Memory B cell (primary cell): ENCODE measurements at regions not wholly inside any gene's neighbourhood (a gene's known extent, or its start where the extent isn't known, plus 50 kb on each side); places are given as distances from the start of the nearest gene placed in this dataset.

Experiments
- ATAC-seq: fragments of 150-1000 bp; cut with Tn5 transposase; 2 replicates; pipeline ENCODE4 v1.10.0; 2021; ENCODE audit warnings: low read depth, mild to moderate bottlenecking, moderate library complexity
- DNase-seq, 2 donors: peaks; one replicate each; pipeline ENCODE4 v3.0.0; 2022; ENCODE audit warnings: low spot score in 2 of 2
- H3K27ac Mint-ChIP-seq: one replicate; pipeline ENCODE4 v1.8.0; 2022; ENCODE audit warnings: mild to moderate bottlenecking, moderate library complexity, mixed read lengths
- H3K27me3 Mint-ChIP-seq: one replicate; pipeline ENCODE4 v1.8.0; 2022; ENCODE audit warnings: mixed read lengths
- H3K36me3 Mint-ChIP-seq: one replicate; pipeline ENCODE4 v1.8.0; 2022; ENCODE audit warnings: mild to moderate bottlenecking, mixed read lengths
- H3K4me1 Mint-ChIP-seq: one replicate; pipeline ENCODE4 v1.8.0; 2022; ENCODE audit warnings: mixed read lengths
- H3K4me3 Mint-ChIP-seq: one replicate; pipeline ENCODE4 v1.8.0; 2022; ENCODE audit warnings: mild to moderate bottlenecking, moderate library complexity, mixed read lengths
- H3K9me3 Mint-ChIP-seq: one replicate; pipeline ENCODE4 v1.8.0; 2022; ENCODE audit warnings: mixed read lengths

DNA sequence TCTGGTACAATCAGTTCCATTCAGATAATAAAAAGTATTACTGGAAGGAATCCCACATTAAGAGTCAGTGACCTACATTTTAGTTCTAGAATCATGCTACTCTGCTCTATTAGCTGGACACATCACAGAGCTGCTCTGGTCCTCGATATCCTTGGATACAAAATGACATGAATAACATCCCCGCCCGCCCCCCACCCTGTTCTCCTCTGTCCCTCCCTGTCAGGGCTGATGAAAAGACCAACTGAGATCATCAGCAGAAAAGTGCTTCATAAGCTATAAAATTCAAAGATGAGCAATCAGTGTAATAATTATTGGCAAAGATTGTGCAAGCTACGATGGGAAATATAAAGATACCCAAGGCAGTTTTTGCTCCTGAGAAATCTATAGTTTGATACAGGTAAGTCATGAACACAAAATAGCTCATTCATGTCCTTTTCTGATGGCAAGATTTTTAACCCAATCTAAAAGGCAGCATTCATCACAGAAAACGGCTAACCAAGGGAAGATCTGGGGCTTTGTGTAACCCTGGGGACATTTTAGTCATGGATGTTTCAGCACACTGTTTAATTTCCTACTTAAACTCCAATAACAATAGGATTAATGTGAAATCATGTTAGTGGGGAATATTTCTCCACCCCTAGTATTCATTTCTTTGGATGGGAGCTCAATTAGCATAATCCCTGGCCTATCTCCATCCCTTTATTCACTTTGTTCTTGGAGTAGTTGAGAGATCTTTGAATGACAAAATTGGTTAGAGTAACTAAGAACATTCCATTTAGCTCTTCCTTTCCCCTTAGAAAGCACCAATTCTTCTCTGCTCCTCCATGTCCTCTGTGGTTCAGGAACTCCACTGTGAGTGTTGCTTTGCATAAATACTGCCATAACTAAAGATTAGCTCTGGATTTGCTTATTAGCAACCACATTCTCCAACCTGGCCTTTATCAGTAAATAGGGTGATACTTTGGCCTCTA is 459.4 kb upstream of the GRIA1 start:
- H3K9me3 Mint-ChIP-seq = no peaks in the 10 kb centered on the region
- DNase-seq (no peak), ATAC-seq (no peak)
- no peaks in the 10 kb centered on the region for H3K36me3 Mint-ChIP-seq
- H3K27me3 Mint-ChIP-seq = no peaks in the 10 kb centered on the region
- no peaks in the 10 kb centered on the region for H3K4me1 Mint-ChIP-seq
- H3K27ac Mint-ChIP-seq = no peak overlapping the region
- no peak overlapping the region for H3K4me3 Mint-ChIP-seq

DNA sequence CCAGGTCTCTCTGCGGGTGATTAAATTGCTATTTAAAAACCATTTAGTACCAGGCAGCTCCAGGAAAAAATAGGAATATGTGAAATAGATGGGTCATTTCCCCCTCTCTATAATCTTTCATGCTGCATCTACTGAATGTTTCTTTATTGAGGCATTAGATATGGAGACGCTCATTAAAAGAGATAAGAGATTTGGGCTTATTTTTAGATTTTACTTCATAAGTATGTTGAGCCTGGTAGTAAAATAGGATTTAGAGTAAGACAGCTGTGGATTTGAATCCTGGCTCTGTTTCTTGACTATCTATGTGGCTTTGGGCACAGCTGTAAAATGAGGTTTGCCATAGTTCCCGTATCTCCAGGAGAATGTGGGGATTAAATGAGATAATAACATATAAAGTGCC is 451.0 kb upstream of the GRIA1 start:
- ATAC-seq (no peak), DNase-seq (no peak)
- Mint-ChIP-seq H3K36me3 (no peaks in the 10 kb centered on the region), H3K9me3 (peaks cover 10% of the 10 kb centered on the region), H3K4me3 (no peak overlapping the region), H3K4me1 (no peaks in the 10 kb centered on the region), H3K27me3 (no peaks in the 10 kb centered on the region), H3K27ac (no peak overlapping the region)

DNA sequence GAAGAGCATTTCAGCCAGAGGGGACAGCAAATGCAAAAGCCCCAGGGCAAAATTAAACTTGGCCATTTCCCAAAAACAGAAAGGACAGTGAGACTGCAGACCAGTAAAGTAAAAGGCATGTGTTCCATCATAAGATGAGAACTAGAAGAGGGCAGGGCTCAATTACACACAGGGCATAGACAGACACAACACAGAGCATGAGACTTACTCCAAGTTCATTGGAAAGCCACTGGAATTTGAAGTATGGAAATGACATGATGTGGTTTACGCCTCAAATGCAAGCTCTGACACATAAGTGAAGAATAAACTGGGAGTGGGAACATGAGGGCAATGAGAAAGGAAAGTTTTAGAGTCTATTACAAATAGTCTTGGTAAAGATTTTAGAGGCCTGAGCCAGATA is 446.6 kb upstream of the GRIA1 start:
- no peak overlapping the region for H3K4me3 Mint-ChIP-seq
- no peak overlapping the region for H3K27ac Mint-ChIP-seq
- H3K27me3 Mint-ChIP-seq = no peaks in the 10 kb centered on the region
- no peaks in the 10 kb centered on the region for H3K36me3 Mint-ChIP-seq
- ATAC-seq (no peak), DNase-seq (no peak)
- peaks cover 11% of the 10 kb centered on the region for H3K9me3 Mint-ChIP-seq
- H3K4me1 Mint-ChIP-seq = no peaks in the 10 kb centered on the region

DNA sequence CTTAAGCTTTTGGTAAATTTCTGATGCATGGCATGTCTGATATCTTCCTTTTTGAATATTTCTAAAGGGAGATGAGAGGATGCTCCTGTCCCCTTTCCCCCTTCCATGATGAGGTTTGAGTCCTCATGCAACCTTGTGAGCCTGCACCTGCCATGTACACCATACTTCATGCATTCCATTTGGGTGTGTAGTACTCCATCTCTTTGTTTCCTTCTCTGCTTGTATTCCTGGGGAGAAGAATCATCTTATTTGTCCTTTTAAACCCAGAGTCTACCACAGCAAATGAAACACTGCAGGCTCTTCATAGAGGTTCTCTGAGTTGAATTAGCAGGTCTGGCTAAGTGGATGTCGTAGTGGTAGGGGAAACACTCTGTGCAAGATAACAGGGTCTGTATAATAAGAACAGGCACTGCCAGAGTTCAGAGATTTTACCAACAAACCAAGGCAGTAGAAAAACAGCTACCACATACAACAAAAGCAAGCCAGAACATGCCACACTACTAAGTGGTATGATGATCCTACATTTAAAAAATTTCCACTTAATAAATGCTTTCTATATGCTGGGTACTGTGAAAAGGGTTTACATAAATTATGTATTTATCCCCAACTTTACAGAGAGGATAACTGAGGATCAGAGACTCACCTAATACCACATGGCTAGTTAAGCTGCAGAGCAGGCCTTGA is 439.8 kb upstream of the GRIA1 start:
- Mint-ChIP-seq H3K9me3 (peaks cover 8% of the 10 kb centered on the region), H3K4me1 (no peaks in the 10 kb centered on the region), H3K36me3 (no peaks in the 10 kb centered on the region), H3K4me3 (no peak overlapping the region), H3K27me3 (no peaks in the 10 kb centered on the region), H3K27ac (no peak overlapping the region)
- DNase-seq = no peak
- ATAC-seq = no peak

- Mint-ChIP-seq H3K4me1 (no peaks in the 10 kb centered on the region), H3K36me3 (no peaks in the 10 kb centered on the region), H3K27ac (no peak overlapping the region), H3K4me3 (no peak overlapping the region), H3K27me3 (no peaks in the 10 kb centered on the region), H3K9me3 (peaks cover 1% of the 10 kb centered on the region)
- no peak for DNase-seq
- ATAC-seq = no peak
These were observed 424.2 kb upstream of the GRIA1 start for GRCh38 chr5:153066281-153066680.

- H3K27me3 Mint-ChIP-seq = no peaks in the 10 kb centered on the region
- peaks cover 1% of the 10 kb centered on the region for H3K9me3 Mint-ChIP-seq
- DNase-seq (no peak), ATAC-seq (no peak)
- H3K4me1 Mint-ChIP-seq = no peaks in the 10 kb centered on the region
- H3K4me3 Mint-ChIP-seq = no peak overlapping the region
- H3K27ac Mint-ChIP-seq = no peak overlapping the region
- H3K36me3 Mint-ChIP-seq = no peaks in the 10 kb centered on the region
These were observed 422.6 kb upstream of the GRIA1 start for GRCh38 chr5:153067869-153068268.

DNA sequence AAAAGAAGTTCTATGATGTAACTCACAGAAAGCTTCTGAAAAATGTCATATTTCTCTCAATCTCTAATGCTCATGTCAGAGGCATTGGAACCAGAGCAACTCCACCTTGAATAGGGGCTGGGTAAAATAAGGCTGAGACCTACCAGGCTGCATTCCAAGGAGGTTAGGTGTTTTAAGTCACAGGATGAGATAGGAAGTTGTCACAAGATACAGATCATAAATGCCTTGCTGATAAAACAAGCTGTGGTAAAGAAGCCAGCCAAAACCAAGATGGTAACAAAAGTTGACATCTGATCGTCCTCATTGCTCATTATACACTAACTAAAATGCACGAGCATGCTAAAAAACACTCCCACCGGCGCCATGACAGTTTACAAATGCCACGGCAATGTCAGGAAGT is 411.1 kb upstream of the GRIA1 start:
- no peak for ATAC-seq
- H3K27me3 Mint-ChIP-seq = no peaks in the 10 kb centered on the region
- no peak overlapping the region for H3K4me3 Mint-ChIP-seq
- H3K9me3 Mint-ChIP-seq = peaks cover 2% of the 10 kb centered on the region
- no peak overlapping the region for H3K27ac Mint-ChIP-seq
- no peaks in the 10 kb centered on the region for H3K4me1 Mint-ChIP-seq
- no peak for DNase-seq
- H3K36me3 Mint-ChIP-seq = no peaks in the 10 kb centered on the region

GRCh38 chr5:153080940-153081339 is 409.5 kb upstream of the GRIA1 start:
- Mint-ChIP-seq H3K9me3 (peaks cover 2% of the 10 kb centered on the region), H3K27ac (no peak overlapping the region)
- ATAC-seq = no peak

GRCh38 chr5:153081385-153081784 is 409.1 kb upstream of the GRIA1 start:
- Mint-ChIP-seq H3K4me1 (no peaks in the 10 kb centered on the region), H3K27me3 (no peaks in the 10 kb centered on the region), H3K27ac (no peak overlapping the region), H3K36me3 (no peaks in the 10 kb centered on the region), H3K9me3 (peaks cover 2% of the 10 kb centered on the region), H3K4me3 (no peak overlapping the region)
- ATAC-seq (no peak), DNase-seq (no peak)

More at GRCh38 chr5:153080940-153081339, 409.5 kb upstream of the GRIA1 start:
- DNase-seq = no peak
- no peaks in the 10 kb centered on the region for H3K27me3 Mint-ChIP-seq
- no peak overlapping the region for H3K4me3 Mint-ChIP-seq
- no peaks in the 10 kb centered on the region for H3K4me1 Mint-ChIP-seq
- no peaks in the 10 kb centered on the region for H3K36me3 Mint-ChIP-seq

DNA sequence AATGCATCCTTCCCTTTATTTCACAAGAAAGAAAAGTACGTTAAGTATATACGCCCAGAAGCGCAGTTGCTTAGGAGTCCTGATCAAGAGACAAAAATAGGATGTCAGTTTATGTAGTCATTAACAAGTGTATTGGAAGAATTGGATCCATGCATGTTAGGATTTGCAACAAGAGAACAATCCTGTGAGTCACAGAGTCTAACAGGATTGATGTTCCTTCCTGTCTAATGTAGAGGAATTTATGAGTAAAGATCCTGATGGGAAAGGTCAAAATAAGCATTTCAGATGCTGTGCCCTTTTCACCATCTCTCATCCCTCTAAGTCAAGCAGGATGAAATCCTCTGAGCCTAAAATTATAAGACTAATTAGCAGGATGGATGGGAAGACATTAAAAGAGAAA is 406.0 kb upstream of the GRIA1 start:
- no peak for ATAC-seq
- DNase-seq = no peak
- Mint-ChIP-seq H3K36me3 (no peaks in the 10 kb centered on the region), H3K4me1 (no peaks in the 10 kb centered on the region), H3K27me3 (no peaks in the 10 kb centered on the region), H3K9me3 (peaks cover 2% of the 10 kb centered on the region), H3K4me3 (no peak overlapping the region), H3K27ac (no peak overlapping the region)

DNA sequence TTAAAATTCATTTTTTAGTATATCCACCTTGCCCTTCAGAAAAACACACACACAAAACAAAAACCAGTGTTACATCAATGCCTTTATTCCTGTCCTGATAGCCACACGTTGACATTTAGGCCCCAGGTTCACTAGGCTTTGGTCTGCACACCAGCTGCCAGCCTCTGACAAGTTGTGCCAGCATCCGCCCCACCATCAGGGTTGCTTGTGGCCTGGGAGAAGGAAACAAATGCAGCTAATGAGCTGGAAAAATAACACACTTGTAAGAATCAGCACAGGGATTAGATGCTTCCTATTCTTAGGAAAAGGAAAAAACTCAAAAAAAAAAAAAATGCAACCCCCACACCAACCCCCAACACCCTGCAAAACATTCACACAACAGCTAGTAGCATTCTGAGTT is 404.0 kb upstream of the GRIA1 start:
- Mint-ChIP-seq H3K27me3 (no peaks in the 10 kb centered on the region), H3K36me3 (no peaks in the 10 kb centered on the region), H3K9me3 (peaks cover 4% of the 10 kb centered on the region), H3K4me3 (no peak overlapping the region), H3K27ac (no peak overlapping the region), H3K4me1 (no peaks in the 10 kb centered on the region)
- ATAC-seq = no peak
- DNase-seq = no peak

DNA sequence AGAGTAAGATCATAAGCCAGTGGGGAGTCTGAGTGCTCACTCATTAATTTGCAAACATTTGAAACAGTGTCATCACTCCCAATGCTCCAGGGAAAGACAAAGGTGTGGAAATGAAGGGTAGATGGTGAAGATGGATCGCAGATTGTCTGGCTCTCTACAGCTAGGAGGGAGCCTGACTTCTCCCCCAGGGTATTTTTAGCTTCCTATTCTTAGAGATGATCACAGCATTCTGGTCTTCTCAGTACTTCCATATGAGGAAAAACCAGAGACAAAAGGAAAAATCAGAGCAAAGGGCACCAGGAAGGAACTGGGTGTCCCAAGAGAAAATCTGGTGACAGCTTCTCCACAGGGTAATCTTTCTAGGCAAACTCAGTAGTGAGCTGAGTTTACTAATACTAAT is 401.9 kb upstream of the GRIA1 start:
- Mint-ChIP-seq H3K27ac (no peak overlapping the region), H3K4me3 (no peak overlapping the region), H3K9me3 (peaks cover 4% of the 10 kb centered on the region), H3K36me3 (no peaks in the 10 kb centered on the region), H3K27me3 (no peaks in the 10 kb centered on the region), H3K4me1 (no peaks in the 10 kb centered on the region)
- DNase-seq (no peak), ATAC-seq (no peak)

GRCh38 chr5:153094333-153094732 is 396.1 kb upstream of the GRIA1 start:
- Mint-ChIP-seq H3K36me3 (no peaks in the 10 kb centered on the region), H3K4me3 (no peak overlapping the region), H3K27me3 (no peaks in the 10 kb centered on the region), H3K9me3 (peaks cover 7% of the 10 kb centered on the region), H3K4me1 (no peaks in the 10 kb centered on the region), H3K27ac (no peak overlapping the region)
- no peak for ATAC-seq
- no peak for DNase-seq

- Mint-ChIP-seq H3K27ac (no peak overlapping the region), H3K9me3 (peaks cover 3% of the 10 kb centered on the region), H3K27me3 (no peaks in the 10 kb centered on the region), H3K4me3 (no peak overlapping the region), H3K36me3 (no peaks in the 10 kb centered on the region), H3K4me1 (no peaks in the 10 kb centered on the region)
- no peak for DNase-seq
- ATAC-seq = no peak
These were observed 394.1 kb upstream of the GRIA1 start for GRCh38 chr5:153096381-153096780.
